H9 (cell line): ENCODE measurements at regions not wholly inside any gene's neighbourhood (a gene's known extent, or its start where the extent isn't known, plus 50 kb on each side); places are given as distances from the start of the nearest gene placed in this dataset.

Source experiments
- DNase-seq: peaks from one replicate; pipeline ENCODE4 v3.0.0-alpha.2; 2017
- H2AFZ ChIP-seq: one replicate; pipeline ENCODE4 v1.6.1; 2013; ENCODE audit warnings: mild to moderate bottlenecking, low read length, control low read depth, moderate library complexity
- H2AK5ac ChIP-seq: 2 replicates; pipeline ENCODE4 v1.6.1; 2013; ENCODE audit warnings: low read length, control low read depth, mixed read lengths; ENCODE audit not compliant: insufficient read length
- H2BK120ac ChIP-seq: one replicate; pipeline ENCODE4 v1.6.1; 2013; ENCODE audit warnings: low read depth, mild to moderate bottlenecking, low read length, control low read depth, inconsistent platforms; ENCODE audit not compliant: poor library complexity, severe bottlenecking
- H2BK12ac ChIP-seq: 2 replicates; pipeline ENCODE4 v1.6.1; 2013; ENCODE audit warnings: low read length, control low read depth, mixed read lengths, low read depth; ENCODE audit not compliant: insufficient read length
- H2BK15ac ChIP-seq: 2 replicates; pipeline ENCODE4 v1.6.1; 2013; ENCODE audit warnings: low read depth, low read length, control low read depth
- H2BK20ac ChIP-seq: one replicate; pipeline ENCODE4 v1.6.1; 2013; ENCODE audit warnings: low read depth, mild to moderate bottlenecking, low read length, control low read depth, inconsistent platforms; ENCODE audit not compliant: poor library complexity, severe bottlenecking
- H2BK5ac ChIP-seq: 2 replicates; pipeline ENCODE4 v1.6.1; 2013; ENCODE audit warnings: low read length, control low read depth, mixed read lengths; ENCODE audit not compliant: insufficient read length
- H3K14ac ChIP-seq: 2 replicates; pipeline ENCODE4 v1.6.1; 2013; ENCODE audit warnings: low read length, control low read depth; ENCODE audit not compliant: insufficient read depth
- H3K18ac ChIP-seq: 2 replicates; pipeline ENCODE4 v1.6.1; 2013; ENCODE audit warnings: low read depth, mild to moderate bottlenecking, mixed read lengths, low read length, control low read depth; ENCODE audit not compliant: insufficient read length
- H3K23ac ChIP-seq: 2 replicates; pipeline ENCODE4 v1.6.1; 2013; ENCODE audit warnings: low read length, control low read depth, mixed read lengths, low read depth; ENCODE audit not compliant: insufficient read length
- H3K23me2 ChIP-seq: 2 replicates; pipeline ENCODE4 v1.6.1; 2013; ENCODE audit warnings: low read depth, mild to moderate bottlenecking, mixed read lengths, low read length, control low read depth; ENCODE audit not compliant: insufficient read length, poor library complexity, severe bottlenecking
- H3K27ac ChIP-seq: 2 replicates; pipeline ENCODE4 v1.5.1; 2013; ENCODE audit warnings: low read length, control low read depth, mixed read lengths, low read depth; ENCODE audit not compliant: insufficient read length
- H3K27me3 ChIP-seq: 2 replicates; pipeline ENCODE4 v1.6.1; 2013; ENCODE audit warnings: low read length, control low read depth, inconsistent platforms; ENCODE audit not compliant: insufficient read depth
- H3K4ac ChIP-seq: 2 replicates; pipeline ENCODE4 v1.6.1; 2013; ENCODE audit warnings: low read depth, mild to moderate bottlenecking, control low read depth, inconsistent platforms, low read length, moderate library complexity
- H3K4me1 ChIP-seq: 2 replicates; pipeline ENCODE4 v1.6.1; 2013; ENCODE audit warnings: low read length, control low read depth, inconsistent platforms; ENCODE audit not compliant: insufficient read depth
- H3K4me2 ChIP-seq: 2 replicates; pipeline ENCODE4 v1.6.1; 2013; ENCODE audit warnings: low read length, control low read depth, mixed read lengths; ENCODE audit not compliant: insufficient read length, insufficient read depth
- H3K56ac ChIP-seq: 2 replicates; pipeline ENCODE4 v1.6.1; 2013; ENCODE audit warnings: low read depth, mild to moderate bottlenecking, mixed read lengths, low read length, control low read depth; ENCODE audit not compliant: insufficient read length
- H3K79me1 ChIP-seq: 2 replicates; pipeline ENCODE4 v1.6.1; 2013; ENCODE audit warnings: low read depth, mild to moderate bottlenecking, moderate library complexity, low read length, control low read depth, inconsistent platforms; ENCODE audit not compliant: insufficient read depth, poor library complexity, severe bottlenecking
- H3K79me2 ChIP-seq: 2 replicates; pipeline ENCODE4 v1.6.1; 2013; ENCODE audit warnings: low read length, control low read depth, inconsistent platforms; ENCODE audit not compliant: insufficient read depth
- H3K9ac ChIP-seq: 2 replicates; pipeline ENCODE4 v1.6.1; 2013; ENCODE audit warnings: low read length, control low read depth, mixed read lengths; ENCODE audit not compliant: insufficient read length; ENCODE audit errors: extremely low read depth
- H3K9me3 ChIP-seq: one replicate; pipeline ENCODE4 v1.6.1; 2013; ENCODE audit warnings: low read depth, low read length, inconsistent platforms; ENCODE audit not compliant: control insufficient read depth
- H3T11ph ChIP-seq: one replicate; pipeline ENCODE4 v1.6.1; 2013; ENCODE audit warnings: mild to moderate bottlenecking, low read length, control low read depth, inconsistent platforms
- H4K20me1 ChIP-seq: one replicate; pipeline ENCODE4 v1.6.1; 2013; ENCODE audit not compliant: control insufficient read depth, insufficient read length, insufficient read depth
- H4K5ac ChIP-seq: 2 replicates; pipeline ENCODE4 v1.6.1; 2013; ENCODE audit warnings: low read depth, mild to moderate bottlenecking, mixed read lengths, low read length, control low read depth; ENCODE audit not compliant: insufficient read length
- H4K8ac ChIP-seq: replicated peaks from 2 replicates; pipeline ENCODE4 v1.6.1; 2013; ENCODE audit warnings: low read length, control low read depth, mixed read lengths, low read depth; ENCODE audit not compliant: insufficient read length
- H4K91ac ChIP-seq: 2 replicates; pipeline ENCODE4 v1.6.1; 2013; ENCODE audit warnings: low read depth, mild to moderate bottlenecking, moderate library complexity, mixed read lengths, low read length, control low read depth; ENCODE audit not compliant: insufficient read length
- H3K27ac Mint-ChIP-seq, 3 experiments: 2 replicates in 2 of 3; 3 replicates in 1 of 3; pipeline ENCODE4 v1.8.0; 2020 to 2021; ENCODE audit warnings: mixed read lengths in 3 of 3, mild to moderate bottlenecking in 1 of 3, moderate library complexity in 1 of 3
- H3K27me3 Mint-ChIP-seq: 2 replicates; pipeline ENCODE4 v1.8.0; 2021; ENCODE audit warnings: low read depth, mild to moderate bottlenecking, moderate library complexity, mixed read lengths
- H3K36me3 Mint-ChIP-seq, 3 experiments: 2 replicates in 2 of 3; 3 replicates in 1 of 3; pipeline ENCODE4 v1.8.0; 2020 to 2021; ENCODE audit warnings: low read depth in 3 of 3, mixed read lengths in 3 of 3; ENCODE audit not compliant: insufficient read depth in 1 of 3
- H3K4me1 Mint-ChIP-seq, 2 experiments: 2 replicates each; pipeline ENCODE4 v1.8.0; 2020; ENCODE audit warnings: mixed read lengths in 2 of 2
- H3K4me3 Mint-ChIP-seq, 2 experiments: 2 replicates in 1 of 2; 3 replicates in 1 of 2; pipeline ENCODE4 v1.8.0; 2020 to 2021; ENCODE audit warnings: mild to moderate bottlenecking in 2 of 2, mixed read lengths in 2 of 2, moderate library complexity in 1 of 2
- H3K9me3 Mint-ChIP-seq, 2 experiments: 2 replicates in 1 of 2; 3 replicates in 1 of 2; pipeline ENCODE4 v1.8.0; 2020; ENCODE audit warnings: mild to moderate bottlenecking in 2 of 2, mixed read lengths in 2 of 2, moderate library complexity in 1 of 2
- CTCF ChIP-seq: fragments of 200-600 bp; sonication (generic); conservative IDR thresholded peaks from 3 replicates; pipeline ENCODE4 v1.8.0; 2021; ENCODE audit warnings: antibody characterized with exemption, mild to moderate bottlenecking
- WGBS: extraction: QIAGEN DNeasy Blood & Tissue Kit; methylation state at CpG from one replicate; pipeline ENCODE4 v1.1.7; 2013; ENCODE audit warnings: missing lambda C conversion rate, low lambda C conversion rate, mixed read lengths; ENCODE audit not compliant: insufficient read length; ENCODE audit errors: extremely low coverage; 5-methylcytosine and 5-hydroxymethylcytosine counted together

GRCh38 chr4:1466034-1466862 lies 60.0 kb upstream of the NKX1-1 start:
- WGBS, result no CpG with 5 or more reads among the region's 24 CpGs
- H3K4me1 ChIP-seq, result no peaks in the 10 kb centered on the region
- no peaks in the 10 kb centered on the region for H3K79me1 ChIP-seq
- no peaks in the 10 kb centered on the region for H3K23me2 ChIP-seq
- no peak overlapping the region for H3K56ac ChIP-seq
- no peak overlapping the region for H3K23ac ChIP-seq
- H3K4me3 Mint-ChIP-seq, result no peak overlapping the region
- H3K18ac ChIP-seq, result no peak overlapping the region
- H3K27me3 ChIP-seq, result no peaks in the 10 kb centered on the region; the same call in 1 of the 2 replicates
- H2BK15ac ChIP-seq, result no peak overlapping the region
- H3K4ac ChIP-seq, result no peak overlapping the region
- H2AFZ ChIP-seq, result no peak overlapping the region
- no peak overlapping the region for H2AK5ac ChIP-seq
- H2BK12ac ChIP-seq, result no peak overlapping the region
- no peak overlapping the region for H2BK20ac ChIP-seq
- no peak overlapping the region for H3T11ph ChIP-seq
- H2BK120ac ChIP-seq, result no peak overlapping the region
- H2BK5ac ChIP-seq, result no peak overlapping the region
- no peaks in the 10 kb centered on the region for H3K79me2 ChIP-seq
- H3K9ac ChIP-seq, result no peak overlapping the region
- H3K27ac ChIP-seq, result no peak overlapping the region
- peaks cover 3% of the 10 kb centered on the region for H3K27me3 Mint-ChIP-seq
- H4K20me1 ChIP-seq, result no peaks in the 10 kb centered on the region
- H3K4me2 ChIP-seq, result no peak overlapping the region
- H3K4me1 Mint-ChIP-seq, result peaks cover 0 to 5% of the 10 kb centered on the region in 2 experiments; a peak in 2 of 4 replicates
- peaks cover 9 to 10% (median 9%) of the 10 kb centered on the region in 3 experiments for H3K36me3 Mint-ChIP-seq
- no peak overlapping the region for H4K5ac ChIP-seq
- H3K9me3 Mint-ChIP-seq, result peaks cover 12% of the 10 kb centered on the region in 2 experiments
- no peaks in the 10 kb centered on the region for H3K9me3 ChIP-seq
- H3K27ac Mint-ChIP-seq, result no peak overlapping the region; a peak in 1 of 7 replicates
- no peak for DNase-seq
- H4K8ac ChIP-seq, result no peak overlapping the region
- no peak overlapping the region for H4K91ac ChIP-seq
- TF ChIP-seq CTCF, result no peak
- H3K14ac ChIP-seq, result no peak overlapping the region
